Gastrocnemius medialis (tissue), 4 donors: ENCODE measurements at regions not wholly inside any gene's neighbourhood (a gene's known extent, or its start where the extent isn't known, plus 50 kb on each side); places are given as distances from the start of the nearest gene placed in this dataset.

Experiments
- ATAC-seq, 2 donors: fragments of 150-250 bp; one replicate each; pipeline ENCODE4 v1.9.1; 2016
- DNase-seq, 2 donors: peaks; one replicate each; pipeline ENCODE4 v3.0.0-alpha.2; 2019
- H3K27ac ChIP-seq, 4 donors: fragments of 200-600 bp; sonication (generic); 1 replicate in 1 of 4; 2 replicates in 3 of 4; pipeline ENCODE4 v1.5.1; 2016 to 2018; ENCODE audit warnings: mild to moderate bottlenecking in 2 of 4, moderate library complexity in 1 of 4
- H3K27me3 ChIP-seq, 3 donors: fragments of 200-600 bp; sonication (generic) in 2 of 3; 1 replicate in 1 of 3; 2 replicates in 2 of 3; pipeline versions ENCODE4 v1.5.1 to v1.6.0; 2016 to 2019; ENCODE audit warnings: mild to moderate bottlenecking in 1 of 3, moderate library complexity in 1 of 3
- H3K36me3 ChIP-seq, 2 donors: fragments of 200-600 bp; sonication (generic) in 1 of 2; one replicate each; pipeline ENCODE4 v1.5.1; 2017 to 2018
- H3K4me1 ChIP-seq, 2 donors: fragments of 200-600 bp; sonication (generic) in 1 of 2; one replicate each; pipeline ENCODE4 v1.5.1; 2016 to 2017; ENCODE audit warnings: mild to moderate bottlenecking in 2 of 2
- H3K4me3 ChIP-seq, 4 donors: fragments of 200-600 bp; sonication (generic) in 3 of 4; 1 replicate in 1 of 4; 2 replicates in 3 of 4; pipeline ENCODE4 v1.5.1; 2016 to 2019; ENCODE audit warnings: mild to moderate bottlenecking in 2 of 4
- H3K9me3 ChIP-seq, 3 donors: fragments of 200-600 bp; sonication (generic) in 2 of 3; 1 replicate in 1 of 3; 2 replicates in 2 of 3; pipeline ENCODE4 v1.5.1; 2016 to 2019
- CTCF ChIP-seq, 5 experiments: fragments of 450-650 bp in 3 of 5; fragments of 200-600 bp in 2 of 5; sonication (generic) in 2 of 5; IDR thresholded peaks in 4 of 5; conservative IDR thresholded peaks in 1 of 5; 1 replicate in 4 of 5; 2 replicates in 1 of 5; pipeline ENCODE4 v1.5.1; 2016 to 2019; ENCODE audit warnings: antibody characterized with exemption in 5 of 5, mild to moderate bottlenecking in 3 of 5, moderate library complexity in 3 of 5
- POLR2A ChIP-seq, 2 donors: fragments of 450-650 bp; IDR thresholded peaks; one replicate each; pipeline ENCODE4 v1.6.1; 2017; ENCODE audit warnings: antibody characterized with exemption in 2 of 2, mild to moderate bottlenecking in 2 of 2, moderate library complexity in 2 of 2
- in situ Hi-C, 4 donors: fragments of 200-750 bp; cut with MboI; loops; one replicate each; pipeline versions ENCODE4 v1.15.0 to v1.8.0; 2017; ENCODE audit warnings: low sequenced_read_pairs in 4 of 4
- intact Hi-C: fragments of 100-400 bp; cut with DNase I; formaldehyde crosslinking; loops from one replicate; pipeline ENCODE4 v1.15.1; 2023; ENCODE audit warnings: low total_unique reads

- Histone ChIP-seq H3K4me1 (no peaks in the 10 kb centered on the region), H3K27me3 (no peaks in the 10 kb centered on the region), H3K36me3 (no peaks in the 10 kb centered on the region), H3K27ac (no peak overlapping the region), H3K4me3 (no peak overlapping the region), H3K9me3 (no peaks in the 10 kb centered on the region)
- intact Hi-C loops (no loop called here), in situ Hi-C loops (no loop called here)
- no peak for TF ChIP-seq POLR2A (IDR thresholded peaks at IDR 0.05)
- TF ChIP-seq CTCF (IDR thresholded peaks at IDR 0.05 in 4 of 5, conservative IDR thresholded peaks at IDR 0.05 in 1 of 5): no peak
- no peak for DNase-seq
- ATAC-seq: no peak
Observed at GRCh38 chr4:27182211-27182610, 321.6 kb downstream of the STIM2 start.

GRCh38 chr4:27184508-27185155, 324.0 kb downstream of the STIM2 start:
- H3K27me3 ChIP-seq: no peaks in the 10 kb centered on the region
- H3K4me3 ChIP-seq: no peak overlapping the region
- TF ChIP-seq POLR2A (IDR thresholded peaks at IDR 0.05): no peak
- no peak for TF ChIP-seq CTCF (IDR thresholded peaks at IDR 0.05 in 4 of 5, conservative IDR thresholded peaks at IDR 0.05 in 1 of 5)
- in situ Hi-C loops (no loop called here), intact Hi-C loops (no loop called here)
- DNase-seq (no peak), ATAC-seq (no peak)
- H3K27ac ChIP-seq: no peak overlapping the region
- H3K36me3 ChIP-seq: no peaks in the 10 kb centered on the region
- no peaks in the 10 kb centered on the region for H3K4me1 ChIP-seq
- no peaks in the 10 kb centered on the region for H3K9me3 ChIP-seq

GRCh38 chr4:27186710-27187109, 326.1 kb downstream of the STIM2 start:
- H3K4me3 ChIP-seq: no peak overlapping the region
- no peaks in the 10 kb centered on the region for H3K4me1 ChIP-seq
- ATAC-seq: no peak
- no peak overlapping the region for H3K27ac ChIP-seq
- TF ChIP-seq CTCF (IDR thresholded peaks at IDR 0.05 in 4 of 5, conservative IDR thresholded peaks at IDR 0.05 in 1 of 5) (no peak), POLR2A (IDR thresholded peaks at IDR 0.05) (no peak)
- no peaks in the 10 kb centered on the region for H3K9me3 ChIP-seq
- DNase-seq: no peak
- in situ Hi-C loops: no loop called here
- no peaks in the 10 kb centered on the region for H3K36me3 ChIP-seq
- intact Hi-C loops: no loop called here
- H3K27me3 ChIP-seq: no peaks in the 10 kb centered on the region

- H3K4me3 ChIP-seq: no peak overlapping the region
- intact Hi-C loops: no loop called here
Observed at GRCh38 chr4:27187786-27188185, 327.1 kb downstream of the STIM2 start.

More at GRCh38 chr4:27187786-27188185, 327.1 kb downstream of the STIM2 start:
- TF ChIP-seq POLR2A (IDR thresholded peaks at IDR 0.05) (no peak), CTCF (IDR thresholded peaks at IDR 0.05 in 4 of 5, conservative IDR thresholded peaks at IDR 0.05 in 1 of 5) (no peak)
- ATAC-seq: no peak
- Histone ChIP-seq H3K36me3 (no peaks in the 10 kb centered on the region), H3K27me3 (no peaks in the 10 kb centered on the region), H3K27ac (no peak overlapping the region), H3K9me3 (no peaks in the 10 kb centered on the region), H3K4me1 (no peaks in the 10 kb centered on the region)
- in situ Hi-C loops: no loop called here
- no peak for DNase-seq
